ENCODE measurements at regions not wholly inside any gene's neighbourhood (a gene's known extent, or its start where the extent isn't known, plus 50 kb on each side); places are given as distances from the start of the nearest gene placed in this dataset.

- no peak overlapping the region for H3K4me3 ChIP-seq
- DNase-seq = no peak
- no peak overlapping the region for H3K27ac ChIP-seq
- no peaks in the 10 kb centered on the region for H3K27me3 ChIP-seq
- H3K4me1 ChIP-seq = peaks cover 0 to 6% (median 0%) of the 10 kb centered on the region in 4 donors
- no peaks in the 10 kb centered on the region for H3K36me3 ChIP-seq
- H3K9me3 ChIP-seq = no peaks in the 10 kb centered on the region
- intact Hi-C loops (cut with DNase I; ENCODE audit: low total_unique reads) = no loop called here
- TF ChIP-seq CTCF (IDR thresholded peaks at IDR 0.05) = no peak
Observed at GRCh38 chr3:170643831-170644230, 58.0 kb upstream of the SLC7A14 start.

GRCh38 chr3:170642882-170643601, 57.2 kb upstream of the SLC7A14 start:
- Histone ChIP-seq H3K9me3 (no peaks in the 10 kb centered on the region), H3K27me3 (no peaks in the 10 kb centered on the region), H3K4me3 (no peak overlapping the region), H3K36me3 (no peaks in the 10 kb centered on the region), H3K27ac (no peak overlapping the region), H3K4me1 (peaks cover 0 to 6% (median 0%) of the 10 kb centered on the region in 4 donors)
- TF ChIP-seq CTCF (IDR thresholded peaks at IDR 0.05) = no peak
- peak in 1 of 2 donors; percentile 36 for DNase-seq
- intact Hi-C loops (cut with DNase I; ENCODE audit: low total_unique reads) = no loop called here

GRCh38 chr3:170641510-170642236, 55.8 kb upstream of the SLC7A14 start:
- Histone ChIP-seq H3K27me3 (no peaks in the 10 kb centered on the region), H3K4me1 (peaks cover 0 to 6% (median 0%) of the 10 kb centered on the region in 4 donors), H3K27ac (no peak overlapping the region), H3K9me3 (no peaks in the 10 kb centered on the region), H3K36me3 (no peaks in the 10 kb centered on the region), H3K4me3 (no peak overlapping the region)
- TF ChIP-seq CTCF (IDR thresholded peaks at IDR 0.05) = no peak
- DNase-seq = peak in 1 of 2 donors; percentile 33
- intact Hi-C loops (cut with DNase I; ENCODE audit: low total_unique reads) = no loop called here

GRCh38 chr3:170640737-170641171, 54.9 kb upstream of the SLC7A14 start:
- Histone ChIP-seq H3K27me3 (no peaks in the 10 kb centered on the region), H3K36me3 (no peaks in the 10 kb centered on the region), H3K9me3 (no peaks in the 10 kb centered on the region), H3K4me1 (peaks cover 0 to 6% (median 0%) of the 10 kb centered on the region in 4 donors), H3K27ac (no peak overlapping the region), H3K4me3 (no peak overlapping the region)
- intact Hi-C loops (cut with DNase I; ENCODE audit: low total_unique reads) = no loop called here
- no peak for DNase-seq
- TF ChIP-seq CTCF (IDR thresholded peaks at IDR 0.05) = no peak

- Histone ChIP-seq H3K4me3 (no peak overlapping the region), H3K27ac (no peak overlapping the region), H3K36me3 (no peaks in the 10 kb centered on the region), H3K27me3 (no peaks in the 10 kb centered on the region), H3K9me3 (no peaks in the 10 kb centered on the region), H3K4me1 (peaks cover 0 to 6% (median 0%) of the 10 kb centered on the region in 4 donors)
- DNase-seq = no peak
- no peak for TF ChIP-seq CTCF (IDR thresholded peaks at IDR 0.05)
- intact Hi-C loops (cut with DNase I; ENCODE audit: low total_unique reads) = no loop called here
Observed at GRCh38 chr3:170638988-170639387, 53.1 kb upstream of the SLC7A14 start.

Data from tibial artery (tissue), 4 donors.